NT2/D1 (cell line): ENCODE measurements at regions not wholly inside any gene's neighbourhood (a gene's known extent, or its start where the extent isn't known, plus 50 kb on each side); places are given as distances from the start of the nearest gene placed in this dataset.

Experiments
- SUZ12 ChIP-seq: IDR thresholded peaks from 2 replicates; pipeline ENCODE4 v1.6.1; 2011; ENCODE audit not compliant: insufficient read length, insufficient read depth; ENCODE audit errors: extremely low read depth
- YY1 ChIP-seq: IDR thresholded peaks from 2 replicates; pipeline ENCODE4 v1.6.1; 2011; ENCODE audit not compliant: insufficient read length, insufficient read depth
- ZNF274 ChIP-seq: IDR thresholded peaks from 2 replicates; pipeline ENCODE4 v1.6.1; 2011; ENCODE audit warnings: mild to moderate bottlenecking, low read depth, low read length

DNA sequence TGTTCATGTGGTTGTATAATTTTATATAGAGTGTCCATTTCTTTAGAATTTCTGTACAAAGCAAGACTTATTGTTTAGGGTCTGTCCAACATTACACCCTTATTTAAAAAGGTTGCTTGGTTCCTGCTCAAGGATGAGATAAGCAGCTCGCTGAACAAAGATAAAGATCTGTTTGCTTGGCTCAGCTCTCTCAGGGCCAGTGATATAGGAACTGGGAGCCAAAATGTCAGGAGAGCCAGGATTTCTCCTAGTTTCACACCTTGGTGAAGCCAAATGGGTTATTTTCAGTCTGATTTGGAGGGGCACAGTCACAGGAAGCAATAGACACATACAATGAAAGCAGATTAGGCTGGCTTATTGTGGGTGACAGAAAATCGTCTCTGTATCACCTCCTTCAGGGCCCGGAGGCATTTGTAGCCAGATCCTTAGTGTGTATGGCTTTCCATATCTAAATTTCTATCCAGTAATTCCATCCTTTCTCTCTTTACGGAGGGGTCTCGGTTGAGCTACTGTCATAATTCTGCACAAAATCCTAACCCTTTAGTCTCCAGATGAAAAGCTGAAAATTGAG is 396.4 kb downstream of the TMEM232 start:
- no peak for TF ChIP-seq YY1
- no peak for TF ChIP-seq SUZ12
- no peak for TF ChIP-seq ZNF274
